ENCODE measurements at regions not wholly inside any gene's neighbourhood (a gene's known extent, or its start where the extent isn't known, plus 50 kb on each side); places are given as distances from the start of the nearest gene placed in this dataset.

DNA sequence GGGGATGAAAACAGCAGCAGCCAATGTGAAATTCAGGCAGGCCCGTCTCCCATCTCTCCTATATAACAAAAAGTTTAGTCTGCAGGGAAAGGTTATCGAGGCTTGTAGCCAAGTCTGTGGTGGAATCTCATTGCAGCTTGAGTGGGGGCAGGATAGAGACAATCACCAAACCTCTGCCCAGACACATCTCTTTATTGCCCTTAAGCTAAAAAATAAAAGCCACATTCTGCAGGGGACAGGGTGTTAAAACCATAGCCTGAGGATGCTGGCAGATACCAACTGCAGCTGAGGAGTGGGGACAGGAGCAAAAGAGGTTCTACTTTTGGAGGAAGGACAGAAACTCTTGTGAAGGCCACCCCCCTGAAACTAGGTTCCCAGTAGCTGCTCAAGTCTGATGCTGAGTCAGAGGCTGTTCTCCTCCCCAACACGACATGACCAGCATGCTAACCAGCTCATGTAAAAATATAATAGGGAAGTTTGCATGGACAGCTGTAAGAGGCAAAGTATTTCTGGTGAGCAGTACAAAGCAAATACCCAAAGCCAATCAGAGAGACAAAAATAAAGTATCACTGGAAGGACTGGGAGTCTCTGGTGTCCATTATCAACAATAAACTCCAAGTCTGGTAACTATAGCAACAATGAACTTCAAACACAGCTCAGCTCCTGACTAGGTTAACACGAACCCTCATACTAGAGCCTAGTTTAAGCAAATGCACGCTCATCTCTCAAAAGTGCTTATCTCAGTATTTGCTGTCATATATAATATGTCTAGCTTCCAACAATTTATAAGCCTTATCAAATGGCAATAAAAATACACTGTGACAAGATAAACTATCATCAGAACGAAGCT lies 362.2 kb upstream of the SLCO3A1 start:
- TF ChIP-seq POLR2A (IDR thresholded peaks at IDR 0.05; ENCODE audit: low read depth, low read length) (no peak), SPI1 (IDR thresholded peaks at IDR 0.05; ENCODE audit: low read depth, low read length) (no peak), POLR2AphosphoS5 (IDR thresholded peaks at IDR 0.05; ENCODE audit: low read depth, low read length) (no peak)

Measured in GM12891 (cell line).